ENCODE measurements at regions not wholly inside any gene's neighbourhood (a gene's known extent, or its start where the extent isn't known, plus 50 kb on each side); places are given as distances from the start of the nearest gene placed in this dataset.

GRCh38 chr17:79169861-79170260, 95.2 kb downstream of the ENGASE start:
- Histone ChIP-seq H3K4me2 (no peak overlapping the region), H3K9me3 (no peaks in the 10 kb centered on the region), H3K4me1 (peaks cover 5% of the 10 kb centered on the region; the same call in 1 of the 3 replicates), H3K4me3 (no peak overlapping the region), H3K27ac (no peak overlapping the region)
- CTCF ChIA-PET: interaction anchor here (13.2 kb wide), 1 partner anchor 222 kb away, joined by 125 read pairs; no protein-coding TSS in a partner anchor
- no peak for ATAC-seq
- no peak for DNase-seq (ENCODE audit: low read depth in 1 of 2, low spot score in 1 of 2)
- POLR2A ChIA-PET: no interaction called here
- no peak for FAIRE-seq
- 87% methylated on average over 6 of the region's 6 CpGs for WGBS (ENCODE audit: missing lambda C conversion rate)
- TF ChIP-seq KDM5A (IDR thresholded peaks at IDR 0.05) (no peak), CHD4 (IDR thresholded peaks at IDR 0.05; ENCODE audit: borderline replicate concordance) (no peak)

DNA sequence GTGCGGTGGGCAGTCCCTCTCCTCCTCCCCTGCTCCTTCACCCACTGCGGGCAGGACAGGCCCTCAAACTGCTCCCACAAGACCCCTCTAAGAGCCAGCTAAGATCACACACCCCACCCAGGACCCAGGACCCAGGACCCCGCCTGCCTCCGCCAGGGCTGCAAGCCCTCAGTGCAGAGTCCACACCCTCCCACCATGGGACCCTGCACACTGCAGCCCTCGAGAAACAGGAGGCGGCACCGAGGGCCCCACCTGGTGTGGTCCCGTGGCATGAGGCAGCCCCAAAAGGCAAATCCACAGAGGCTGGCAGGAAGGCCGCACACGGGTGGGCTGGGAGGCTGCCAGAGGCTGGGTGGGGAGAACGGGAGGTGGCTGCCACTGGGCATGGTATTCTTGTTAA, 94.7 kb downstream of the ENGASE start:
- Histone ChIP-seq H3K4me1 (peaks cover 6% of the 10 kb centered on the region; the same call in 1 of the 3 replicates), H3K4me2 (no peak overlapping the region), H3K27ac (no peak overlapping the region), H3K4me3 (no peak overlapping the region), H3K9me3 (no peaks in the 10 kb centered on the region)
- ChIA-PET CTCF (no interaction called here), POLR2A (no interaction called here)
- TF ChIP-seq KDM1A (IDR thresholded peaks at IDR 0.05; ENCODE audit: low read depth) (no peak), FOSB (CRISPR knock-in tag; IDR thresholded peaks at IDR 0.05) (no peak), RCOR1 (IDR thresholded peaks at IDR 0.05; ENCODE audit: low read depth, low read length) (no peak), EHF (CRISPR knock-in tag; IDR thresholded peaks at IDR 0.05) (no peak), SREBF2 (IDR thresholded peaks at IDR 0.05) (no peak), ZSCAN20 (CRISPR knock-in tag; IDR thresholded peaks at IDR 0.05) (no peak)
- ATAC-seq: no peak
- WGBS (ENCODE audit: missing lambda C conversion rate): 69% methylated on average over 10 of the region's 11 CpGs
- no peak for DNase-seq (ENCODE audit: low read depth in 1 of 2, low spot score in 1 of 2)
- FAIRE-seq: no peak

- POLR2A ChIA-PET: no interaction called here
- no peak for DNase-seq (ENCODE audit: low read depth in 1 of 2, low spot score in 1 of 2)
- 91% methylated on average over 19 of the region's 20 CpGs for WGBS (ENCODE audit: missing lambda C conversion rate)
Observed at GRCh38 chr17:79168486-79169055, 93.9 kb downstream of the ENGASE start.

DNA sequence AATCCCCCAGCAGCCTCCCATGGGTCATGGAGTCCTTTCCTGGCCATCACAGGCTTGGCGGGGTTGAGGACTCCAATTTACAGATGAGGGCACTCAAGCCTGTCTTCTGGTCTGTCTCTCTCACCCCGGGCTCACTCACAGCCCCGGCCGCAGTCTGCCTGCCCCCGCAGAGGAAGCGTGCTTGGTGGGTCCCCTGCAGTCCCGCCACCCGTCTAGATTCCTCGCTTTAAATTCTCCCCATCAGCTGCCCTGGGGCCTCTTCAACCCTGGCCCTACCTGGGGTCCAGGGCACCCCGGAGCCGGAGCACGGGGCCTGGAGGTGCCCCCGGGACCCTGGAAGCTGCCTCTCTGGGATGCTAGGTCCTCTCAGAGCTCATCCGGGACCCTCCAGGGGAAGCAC, 92.9 kb downstream of the ENGASE start:
- TF ChIP-seq NR3C1 (IDR thresholded peaks at IDR 0.05) (no peak), ZSCAN20 (CRISPR knock-in tag; IDR thresholded peaks at IDR 0.05) (no peak), ZNF302 (CRISPR knock-in tag; IDR thresholded peaks at IDR 0.05) (no peak), HEYL (CRISPR knock-in tag; IDR thresholded peaks at IDR 0.05) (no peak), EHF (CRISPR knock-in tag; IDR thresholded peaks at IDR 0.05) (no peak), MYC (IDR thresholded peaks at IDR 0.05; ENCODE audit: borderline replicate concordance, low read length) (no peak), RCOR1 (IDR thresholded peaks at IDR 0.05; ENCODE audit: low read depth, low read length) (no peak), ZC3H11A (IDR thresholded peaks at IDR 0.05) (no peak), KDM5A (IDR thresholded peaks at IDR 0.05) (no peak), RARB (CRISPR knock-in tag; IDR thresholded peaks at IDR 0.05) (no peak), ZFP36 (IDR thresholded peaks at IDR 0.05; ENCODE audit: borderline replicate concordance, partially characterized antibody) (no peak), NPAS2 (CRISPR knock-in tag; IDR thresholded peaks at IDR 0.05; ENCODE audit: borderline replicate concordance) (no peak), RNF2 (IDR thresholded peaks at IDR 0.05; ENCODE audit: borderline replicate concordance, low read depth) (no peak), E2F6 (IDR thresholded peaks at IDR 0.05; ENCODE audit: borderline replicate concordance, low read depth) (no peak), RFX5 (IDR thresholded peaks at IDR 0.05) (no peak), HOXA7 (CRISPR knock-in tag; IDR thresholded peaks at IDR 0.05) (no peak), RAD21 (conservative IDR thresholded peaks at IDR 0.05 in 1 of 2, IDR thresholded peaks at IDR 0.05 in 1 of 2) (no peak)
- Histone ChIP-seq H3K4me3 (no peak overlapping the region), H3K9me3 (no peaks in the 10 kb centered on the region), H3K27ac (no peak overlapping the region), H3K4me2 (no peak overlapping the region), H3K4me1 (peaks cover 6% of the 10 kb centered on the region; the same call in 1 of the 3 replicates)
- FAIRE-seq (no peak), DNase-seq (ENCODE audit: low read depth in 1 of 2, low spot score in 1 of 2) (no peak), ATAC-seq (no peak)
- ChIA-PET POLR2A (no interaction called here), CTCF (interaction anchor here (2.8 kb wide), 1 partner anchor 21 kb away, joined by 10 read pairs; no protein-coding TSS in a partner anchor)
- WGBS (ENCODE audit: missing lambda C conversion rate): 85% methylated on average over 12 of the region's 14 CpGs

More at GRCh38 chr17:79168486-79169055, 93.9 kb downstream of the ENGASE start:
- CTCF ChIA-PET: no interaction called here
- no peak for TF ChIP-seq SREBF2 (IDR thresholded peaks at IDR 0.05)
- TF ChIP-seq ZFP36 (IDR thresholded peaks at IDR 0.05; ENCODE audit: borderline replicate concordance, partially characterized antibody): no peak
- TF ChIP-seq, protein P1, sequence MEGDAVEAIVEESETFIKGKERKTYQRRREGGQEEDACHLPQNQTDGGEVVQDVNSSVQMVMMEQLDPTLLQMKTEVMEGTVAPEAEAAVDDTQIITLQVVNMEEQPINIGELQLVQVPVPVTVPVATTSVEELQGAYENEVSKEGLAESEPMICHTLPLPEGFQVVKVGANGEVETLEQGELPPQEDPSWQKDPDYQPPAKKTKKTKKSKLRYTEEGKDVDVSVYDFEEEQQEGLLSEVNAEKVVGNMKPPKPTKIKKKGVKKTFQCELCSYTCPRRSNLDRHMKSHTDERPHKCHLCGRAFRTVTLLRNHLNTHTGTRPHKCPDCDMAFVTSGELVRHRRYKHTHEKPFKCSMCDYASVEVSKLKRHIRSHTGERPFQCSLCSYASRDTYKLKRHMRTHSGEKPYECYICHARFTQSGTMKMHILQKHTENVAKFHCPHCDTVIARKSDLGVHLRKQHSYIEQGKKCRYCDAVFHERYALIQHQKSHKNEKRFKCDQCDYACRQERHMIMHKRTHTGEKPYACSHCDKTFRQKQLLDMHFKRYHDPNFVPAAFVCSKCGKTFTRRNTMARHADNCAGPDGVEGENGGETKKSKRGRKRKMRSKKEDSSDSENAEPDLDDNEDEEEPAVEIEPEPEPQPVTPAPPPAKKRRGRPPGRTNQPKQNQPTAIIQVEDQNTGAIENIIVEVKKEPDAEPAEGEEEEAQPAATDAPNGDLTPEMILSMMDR (IDR thresholded peaks at IDR 0.05): no peak
- TF ChIP-seq RAD21 (conservative IDR thresholded peaks at IDR 0.05 in 1 of 2, IDR thresholded peaks at IDR 0.05 in 1 of 2): peak in 1 of 2 experiments; percentile 18; a peak in 1 of 5 replicates
- no peak for TF ChIP-seq NPAS2 (CRISPR knock-in tag; IDR thresholded peaks at IDR 0.05; ENCODE audit: borderline replicate concordance)
- TF ChIP-seq EP300 (IDR thresholded peaks at IDR 0.05): no peak
- TF ChIP-seq EHF (CRISPR knock-in tag; IDR thresholded peaks at IDR 0.05): no peak
- TF ChIP-seq, protein P2, sequence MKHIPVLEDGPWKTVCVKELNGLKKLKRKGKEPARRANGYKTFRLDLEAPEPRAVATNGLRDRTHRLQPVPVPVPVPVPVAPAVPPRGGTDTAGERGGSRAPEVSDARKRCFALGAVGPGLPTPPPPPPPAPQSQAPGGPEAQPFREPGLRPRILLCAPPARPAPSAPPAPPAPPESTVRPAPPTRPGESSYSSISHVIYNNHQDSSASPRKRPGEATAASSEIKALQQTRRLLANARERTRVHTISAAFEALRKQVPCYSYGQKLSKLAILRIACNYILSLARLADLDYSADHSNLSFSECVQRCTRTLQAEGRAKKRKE (CRISPR knock-in tag; IDR thresholded peaks at IDR 0.05; ENCODE audit: low read depth): no peak
- peaks cover 6% of the 10 kb centered on the region; the same call in 1 of the 3 replicates for H3K4me1 ChIP-seq
- ATAC-seq (peak in 1 of 2 experiments; percentile 55; a peak in 3 of 6 replicates), FAIRE-seq (no peak)
- H3K9me3 ChIP-seq: no peaks in the 10 kb centered on the region
- H3K27ac ChIP-seq: no peak overlapping the region
- no peak overlapping the region for H3K4me2 ChIP-seq
- H3K4me3 ChIP-seq: no peak overlapping the region

All from A549 (cell line).